WTC11 (cell line): ENCODE measurements at regions not wholly inside any gene's neighbourhood (a gene's known extent, or its start where the extent isn't known, plus 50 kb on each side); places are given as distances from the start of the nearest gene placed in this dataset.

ENCODE experiments used
- ATAC-seq: fragments of 200-7000 bp; cut with Tn5 transposase; 2 replicates; pipeline ENCODE4 v1.10.0; 2021; ENCODE audit warnings: mild to moderate bottlenecking, moderate library complexity
- CTCF ChIA-PET: fragments of 300-600 bp; sonication (Branson Sonifier 250); formaldehyde crosslinking; loops from one replicate; lab custom pipeline; 2021; ENCODE audit warnings: antibody characterized with exemption; lab: Charles Lee
- POLR2A ChIA-PET: fragments of 350-600 bp; sonication (Branson Sonifier 250); formaldehyde crosslinking; loops from one replicate; lab custom pipeline; 2021; ENCODE audit warnings: antibody characterized with exemption; lab: Charles Lee
- DNase-seq: peaks from one replicate; pipeline ENCODE4 v3.0.0; 2021; ENCODE audit warnings: low spot score
- H3K27ac Mint-ChIP-seq: 2 replicates; pipeline ENCODE4 v1.8.0; 2021; ENCODE audit warnings: mixed read lengths
- H3K27me3 Mint-ChIP-seq: 2 replicates; pipeline ENCODE4 v1.8.0; 2021; ENCODE audit warnings: low read depth, mild to moderate bottlenecking, moderate library complexity, mixed read lengths
- H3K36me3 Mint-ChIP-seq: 2 replicates; pipeline ENCODE4 v1.8.0; 2021; ENCODE audit warnings: mixed read lengths
- H3K4me1 Mint-ChIP-seq: 2 replicates; pipeline ENCODE4 v1.8.0; 2022; ENCODE audit warnings: mixed read lengths
- H3K4me3 Mint-ChIP-seq: 2 replicates; pipeline ENCODE4 v1.8.0; 2021; ENCODE audit warnings: mild to moderate bottlenecking, moderate library complexity, mixed read lengths
- H3K9me3 Mint-ChIP-seq: 2 replicates; pipeline ENCODE4 v1.8.0; 2021; ENCODE audit warnings: mixed read lengths
- AR ChIP-seq: fragments of 250-450 bp; sonication (Bioruptor Pico); IDR thresholded peaks from 2 replicates; pipeline ENCODE4 v1.9.0; 2021; ENCODE audit warnings: mild to moderate bottlenecking
- EMX1 ChIP-seq: fragments of 250-450 bp; sonication (Bioruptor Pico); IDR thresholded peaks from 2 replicates; pipeline ENCODE4 v1.8.0; 2021; ENCODE audit warnings: mild to moderate bottlenecking
- ERG ChIP-seq: fragments of 250-450 bp; sonication (Bioruptor Pico); IDR thresholded peaks from 2 replicates; pipeline ENCODE4 v1.8.0; 2021; ENCODE audit warnings: mild to moderate bottlenecking
- FOXJ3 ChIP-seq: sonication (generic); formaldehyde crosslinking; IDR thresholded peaks from 2 replicates; pipeline ENCODE4 v1.9.0; 2021; ENCODE audit warnings: missing genetic modification reagents, mild to moderate bottlenecking, borderline replicate concordance
- GTF2I ChIP-seq: fragments of 250-450 bp; sonication (Bioruptor Pico); conservative IDR thresholded peaks from 2 replicates; pipeline ENCODE4 v1.4.0; 2021; ENCODE audit warnings: mild to moderate bottlenecking
- MYBL2 ChIP-seq: sonication (generic); formaldehyde crosslinking; IDR thresholded peaks from 2 replicates; pipeline ENCODE4 v1.8.1; 2023; ENCODE audit warnings: mild to moderate bottlenecking, moderate library complexity, missing genetic modification reagents
- OVOL2 ChIP-seq: fragments of 250-450 bp; sonication (Bioruptor Pico); IDR thresholded peaks from 2 replicates; pipeline ENCODE4 v1.9.0; 2021; ENCODE audit warnings: mild to moderate bottlenecking, borderline replicate concordance
- RELA ChIP-seq: sonication (generic); formaldehyde crosslinking; IDR thresholded peaks from 2 replicates; pipeline ENCODE4 v1.8.1; 2022; ENCODE audit warnings: missing genetic modification reagents, mild to moderate bottlenecking, borderline replicate concordance
- TEAD1 ChIP-seq: sonication (generic); formaldehyde crosslinking; IDR thresholded peaks from 2 replicates; pipeline ENCODE4 v1.8.0; 2022; ENCODE audit warnings: mild to moderate bottlenecking, missing genetic modification reagents
- TP53 ChIP-seq: sonication (generic); formaldehyde crosslinking; IDR thresholded peaks from 2 replicates; pipeline ENCODE4 v1.8.1; 2023; ENCODE audit warnings: mild to moderate bottlenecking, missing genetic modification reagents
- ZBTB43 ChIP-seq: sonication (generic); formaldehyde crosslinking; IDR thresholded peaks from 2 replicates; pipeline ENCODE4 v1.8.1; 2023; ENCODE audit warnings: mild to moderate bottlenecking, missing genetic modification reagents
- ZNF121 ChIP-seq: sonication (generic); formaldehyde crosslinking; IDR thresholded peaks from 2 replicates; pipeline ENCODE4 v1.8.0; 2023; ENCODE audit warnings: missing genetic modification reagents
- ZNF232 ChIP-seq: sonication (generic); formaldehyde crosslinking; IDR thresholded peaks from 2 replicates; pipeline ENCODE4 v1.8.0; 2022; ENCODE audit warnings: mild to moderate bottlenecking, missing genetic modification reagents
- ZNF317 ChIP-seq: sonication (generic); formaldehyde crosslinking; IDR thresholded peaks from 2 replicates; pipeline ENCODE4 v1.8.1; 2023; ENCODE audit warnings: low read depth, mild to moderate bottlenecking, moderate library complexity, missing genetic modification reagents, borderline replicate concordance
- ZNF396 ChIP-seq: fragments of 250-450 bp; sonication (Bioruptor Pico); IDR thresholded peaks from 2 replicates; pipeline ENCODE4 v1.8.0; 2021; ENCODE audit warnings: mild to moderate bottlenecking, moderate library complexity, borderline replicate concordance
- ZNF416 ChIP-seq: fragments of 250-450 bp; sonication (Bioruptor Pico); IDR thresholded peaks from 2 replicates; pipeline ENCODE4 v1.9.0; 2021; ENCODE audit warnings: mild to moderate bottlenecking, inconsistent platforms
- ZSCAN18 ChIP-seq: fragments of 250-450 bp; sonication (Bioruptor Pico); IDR thresholded peaks from 2 replicates; pipeline ENCODE4 v2.1.2; 2022; ENCODE audit warnings: mild to moderate bottlenecking, moderate library complexity
- TF ChIP-seq, protein P1 (sequence below): sonication (generic); formaldehyde crosslinking; IDR thresholded peaks from 2 replicates; pipeline ENCODE4 v1.8.1; 2023; ENCODE audit warnings: mild to moderate bottlenecking, missing genetic modification reagents, moderate library complexity
- TF ChIP-seq, protein P2 (sequence below): fragments of 200-600 bp; IDR thresholded peaks from 2 replicates; pipeline ENCODE4 v1.8.0; 2022; ENCODE audit warnings: antibody characterized with exemption

GRCh38 chr6:129778793-129779192 is 68.8 kb upstream of the ARHGAP18 start:
- peaks cover 6% of the 10 kb centered on the region for H3K4me1 Mint-ChIP-seq
- H3K27ac Mint-ChIP-seq: no peak overlapping the region
- ATAC-seq: no peak
- H3K36me3 Mint-ChIP-seq: peaks cover 3% of the 10 kb centered on the region; the same call in 1 of the 2 replicates
- ChIA-PET CTCF (no interaction called here), POLR2A (no interaction called here)
- no peaks in the 10 kb centered on the region for H3K27me3 Mint-ChIP-seq
- TF ChIP-seq MYBL2 (CRISPR knock-in tag) (no peak), ZNF121 (CRISPR knock-in tag) (no peak), ZNF396 (CRISPR knock-in tag) (no peak), TP53 (CRISPR knock-in tag) (no peak), OVOL2 (no peak), ZSCAN18 (CRISPR knock-in tag) (no peak), GTF2I (no peak), ZNF317 (CRISPR knock-in tag) (no peak), ERG (no peak)
- TF ChIP-seq, protein P1, sequence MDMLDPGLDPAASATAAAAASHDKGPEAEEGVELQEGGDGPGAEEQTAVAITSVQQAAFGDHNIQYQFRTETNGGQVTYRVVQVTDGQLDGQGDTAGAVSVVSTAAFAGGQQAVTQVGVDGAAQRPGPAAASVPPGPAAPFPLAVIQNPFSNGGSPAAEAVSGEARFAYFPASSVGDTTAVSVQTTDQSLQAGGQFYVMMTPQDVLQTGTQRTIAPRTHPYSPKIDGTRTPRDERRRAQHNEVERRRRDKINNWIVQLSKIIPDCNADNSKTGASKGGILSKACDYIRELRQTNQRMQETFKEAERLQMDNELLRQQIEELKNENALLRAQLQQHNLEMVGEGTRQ (CRISPR knock-in tag): no peak
- H3K9me3 Mint-ChIP-seq: peaks cover 15% of the 10 kb centered on the region
- H3K4me3 Mint-ChIP-seq: no peak overlapping the region
- DNase-seq: no peak

GRCh38 chr6:129777371-129777770 is 67.4 kb upstream of the ARHGAP18 start:
- Mint-ChIP-seq H3K27me3 (no peaks in the 10 kb centered on the region), H3K4me3 (no peak overlapping the region), H3K9me3 (peaks cover 16% of the 10 kb centered on the region), H3K27ac (no peak overlapping the region), H3K36me3 (peaks cover 3% of the 10 kb centered on the region; the same call in 1 of the 2 replicates), H3K4me1 (peaks cover 6% of the 10 kb centered on the region)
- DNase-seq: no peak
- CTCF ChIA-PET: interaction anchor here (0.9 to 1.5 kb wide), 2 partner anchors 159 to 244 kb away, joined by 3 read pairs; no protein-coding TSS in a partner anchor
- no peak for ATAC-seq
- TF ChIP-seq ZBTB43 (no peak), EMX1 (no peak), RELA (CRISPR knock-in tag) (no peak), TP53 (CRISPR knock-in tag) (no peak), AR (CRISPR knock-in tag) (no peak), ZNF416 (CRISPR knock-in tag) (no peak), ZNF232 (CRISPR knock-in tag) (no peak), FOXJ3 (CRISPR knock-in tag) (no peak), TEAD1 (CRISPR knock-in tag) (no peak)
- TF ChIP-seq, protein P2, sequence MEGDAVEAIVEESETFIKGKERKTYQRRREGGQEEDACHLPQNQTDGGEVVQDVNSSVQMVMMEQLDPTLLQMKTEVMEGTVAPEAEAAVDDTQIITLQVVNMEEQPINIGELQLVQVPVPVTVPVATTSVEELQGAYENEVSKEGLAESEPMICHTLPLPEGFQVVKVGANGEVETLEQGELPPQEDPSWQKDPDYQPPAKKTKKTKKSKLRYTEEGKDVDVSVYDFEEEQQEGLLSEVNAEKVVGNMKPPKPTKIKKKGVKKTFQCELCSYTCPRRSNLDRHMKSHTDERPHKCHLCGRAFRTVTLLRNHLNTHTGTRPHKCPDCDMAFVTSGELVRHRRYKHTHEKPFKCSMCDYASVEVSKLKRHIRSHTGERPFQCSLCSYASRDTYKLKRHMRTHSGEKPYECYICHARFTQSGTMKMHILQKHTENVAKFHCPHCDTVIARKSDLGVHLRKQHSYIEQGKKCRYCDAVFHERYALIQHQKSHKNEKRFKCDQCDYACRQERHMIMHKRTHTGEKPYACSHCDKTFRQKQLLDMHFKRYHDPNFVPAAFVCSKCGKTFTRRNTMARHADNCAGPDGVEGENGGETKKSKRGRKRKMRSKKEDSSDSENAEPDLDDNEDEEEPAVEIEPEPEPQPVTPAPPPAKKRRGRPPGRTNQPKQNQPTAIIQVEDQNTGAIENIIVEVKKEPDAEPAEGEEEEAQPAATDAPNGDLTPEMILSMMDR: no peak
- POLR2A ChIA-PET: no interaction called here
